ENCODE measurements at regions not wholly inside any gene's neighbourhood (a gene's known extent, or its start where the extent isn't known, plus 50 kb on each side); places are given as distances from the start of the nearest gene placed in this dataset.

DNA sequence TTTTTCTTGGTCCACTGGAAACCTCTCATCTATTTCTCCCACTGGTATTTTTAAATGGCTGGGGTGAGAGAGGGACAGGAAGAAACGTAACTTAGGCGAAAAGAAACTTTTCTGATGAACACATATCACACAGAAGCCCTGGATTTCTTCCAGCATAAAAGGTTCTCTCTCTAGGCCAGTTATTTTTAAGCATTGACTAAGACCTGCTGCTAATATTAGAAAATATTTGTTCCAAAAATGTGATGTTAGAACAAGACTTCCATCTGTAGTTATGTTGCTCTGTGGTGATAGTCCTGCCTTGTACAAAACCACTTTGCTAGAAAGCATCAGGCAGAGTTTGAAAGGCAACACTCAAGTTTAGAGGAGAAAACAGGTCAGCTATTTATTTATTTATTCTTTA, 537.7 kb downstream of the MCTP2 start:
- DNase-seq = no peak

DNA sequence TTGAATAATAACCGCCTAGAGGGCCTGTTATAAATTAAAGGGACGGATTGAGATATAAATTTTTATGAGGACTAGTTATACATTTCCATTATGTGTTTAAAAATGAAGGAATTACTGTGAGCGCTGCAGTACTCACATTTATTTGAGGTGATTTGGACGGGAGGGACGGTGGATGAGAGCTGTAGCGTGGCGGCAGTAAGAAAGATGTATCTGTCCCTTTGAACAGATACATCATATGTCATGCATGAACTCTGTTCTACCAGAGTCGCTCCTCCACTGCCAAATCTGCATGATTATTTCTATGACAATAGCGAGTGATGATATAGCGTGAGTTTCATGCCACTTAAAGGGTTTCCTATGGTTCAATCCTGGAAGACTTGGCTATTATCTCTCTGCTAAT, 538.8 kb downstream of the MCTP2 start:
- no peak for DNase-seq

DNA sequence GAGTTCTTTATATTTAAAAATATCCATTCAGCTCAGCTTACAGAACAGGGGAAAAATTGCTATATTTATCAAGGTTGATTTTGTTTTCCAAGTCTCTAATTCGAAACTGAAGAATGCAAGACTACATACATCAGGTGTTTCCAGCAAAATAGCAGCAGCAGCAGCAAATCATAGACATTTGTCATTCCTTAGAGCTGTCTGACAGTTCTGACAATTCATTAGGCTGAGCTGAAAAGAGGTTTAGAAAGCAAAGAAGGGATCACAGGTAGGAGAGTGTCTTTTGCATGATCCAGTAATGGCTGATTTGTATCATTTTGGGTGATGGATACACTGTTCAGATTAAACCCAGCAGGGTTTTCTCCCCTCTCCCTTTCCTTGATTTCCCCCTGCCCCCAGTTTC, 545.7 kb downstream of the MCTP2 start:
- DNase-seq = no peak

DNA sequence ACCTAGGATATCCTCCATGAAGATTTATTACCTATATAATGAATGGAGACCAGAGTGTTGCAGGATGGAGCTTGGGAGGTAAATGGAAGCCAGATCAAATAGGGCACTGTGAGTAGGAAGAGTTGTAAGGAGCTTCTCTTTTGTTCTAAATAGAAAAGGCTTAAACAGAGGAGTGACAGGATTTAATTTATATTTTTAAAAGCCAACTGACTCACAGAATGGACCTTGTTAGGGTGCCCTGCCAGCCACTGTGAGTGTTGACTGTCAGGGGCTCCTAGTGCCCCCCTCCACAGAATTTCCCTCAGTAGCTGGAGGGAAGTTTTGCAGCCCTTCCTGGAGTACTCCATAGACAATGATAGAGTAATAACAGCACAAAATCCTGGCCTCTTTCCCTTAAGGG, 547.5 kb downstream of the MCTP2 start:
- no peak for DNase-seq

DNA sequence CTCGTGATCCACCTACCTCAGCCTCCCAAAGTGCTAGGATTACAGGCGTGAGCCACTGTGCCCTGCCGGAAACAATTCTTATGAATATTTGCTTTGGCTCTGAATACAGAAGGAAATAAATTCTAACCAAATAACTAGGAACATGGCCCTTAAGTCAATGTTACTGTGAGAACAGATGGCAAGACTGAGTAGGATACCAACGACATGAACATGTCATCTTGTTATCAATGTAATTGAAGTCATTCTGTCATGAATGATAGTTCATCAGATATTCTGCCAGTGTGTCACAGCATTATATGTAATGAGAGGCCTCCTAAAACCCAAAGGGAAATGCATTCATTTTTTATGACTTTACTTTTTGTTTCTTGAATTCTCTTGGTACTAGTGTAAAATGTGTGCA, 548.8 kb downstream of the MCTP2 start:
- DNase-seq = no peak

DNA sequence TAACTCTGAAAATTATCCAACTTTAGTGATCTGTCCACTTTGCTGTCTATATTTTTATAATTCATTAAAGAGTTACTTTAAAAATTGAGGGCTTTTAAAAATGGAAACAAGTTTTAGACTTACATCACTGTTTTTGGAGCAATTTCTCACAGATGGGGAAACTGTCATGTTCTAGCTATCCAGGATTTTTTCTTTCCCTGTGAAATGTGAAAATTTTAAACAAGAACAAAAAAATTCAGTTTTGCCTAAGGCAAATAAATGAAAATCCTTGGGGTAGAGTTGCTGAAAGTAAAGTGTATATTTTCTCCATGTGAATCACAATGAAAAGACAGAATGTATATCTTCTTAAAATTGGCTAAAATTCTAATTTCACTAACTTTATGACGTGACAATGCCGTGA, 553.7 kb downstream of the MCTP2 start:
- no peak for DNase-seq

DNA sequence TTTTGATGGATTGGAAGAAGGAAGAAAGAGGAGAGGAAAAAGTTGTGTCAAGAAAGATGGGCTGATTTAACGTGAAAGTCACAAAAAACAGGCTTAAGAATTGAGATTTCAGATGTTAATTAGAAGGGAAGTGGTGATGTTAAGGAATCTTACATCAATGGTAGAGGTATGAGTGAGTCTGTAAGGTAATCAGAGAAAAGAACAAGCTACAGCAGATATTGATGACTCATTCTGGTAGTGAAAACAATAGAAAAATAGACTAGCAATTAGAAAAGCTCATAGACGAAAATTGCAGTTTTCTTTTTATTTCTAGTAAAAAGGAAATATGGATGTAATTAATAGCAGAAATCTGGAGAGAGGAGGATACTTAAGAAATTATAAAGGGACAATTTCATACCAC, 559.6 kb downstream of the MCTP2 start:
- DNase-seq = no peak

DNA sequence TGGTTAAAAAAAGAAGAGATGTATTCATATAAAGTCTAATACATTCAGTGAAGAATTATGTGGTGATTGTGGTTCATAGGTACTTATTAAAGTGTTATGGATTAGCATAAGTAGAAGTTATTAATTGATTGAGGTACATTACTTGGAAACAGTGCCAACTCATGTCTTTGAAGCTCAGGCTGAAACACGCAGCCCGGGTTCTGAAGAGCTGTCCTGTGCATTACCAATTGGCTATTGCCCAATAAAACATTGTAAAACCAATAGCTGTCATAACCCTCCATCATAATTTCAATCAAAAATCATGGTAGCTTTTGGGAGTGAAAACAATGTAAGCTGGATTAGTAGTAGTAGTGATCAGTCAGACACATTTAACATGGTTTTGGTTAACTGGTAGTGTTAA, 560.1 kb downstream of the MCTP2 start:
- DNase-seq = no peak

DNA sequence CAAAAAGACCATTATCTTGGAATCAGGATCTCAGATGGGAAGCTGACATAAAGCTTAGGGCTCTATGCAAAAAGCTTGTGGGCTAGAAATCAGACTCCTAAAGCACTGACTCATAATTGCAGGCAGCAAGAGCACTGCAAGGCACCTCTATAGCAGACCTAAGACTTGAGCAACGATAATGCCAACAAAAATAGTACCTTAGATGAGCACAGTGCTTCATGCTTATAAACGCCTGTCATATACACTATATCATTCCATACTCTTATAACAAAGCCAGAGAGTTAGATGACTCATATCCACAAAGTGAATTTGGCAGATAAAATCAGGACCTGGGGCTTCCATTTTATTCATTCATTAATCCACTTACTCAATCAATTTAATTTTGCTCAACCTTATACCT, 560.8 kb downstream of the MCTP2 start:
- peak; percentile 18 for DNase-seq

DNA sequence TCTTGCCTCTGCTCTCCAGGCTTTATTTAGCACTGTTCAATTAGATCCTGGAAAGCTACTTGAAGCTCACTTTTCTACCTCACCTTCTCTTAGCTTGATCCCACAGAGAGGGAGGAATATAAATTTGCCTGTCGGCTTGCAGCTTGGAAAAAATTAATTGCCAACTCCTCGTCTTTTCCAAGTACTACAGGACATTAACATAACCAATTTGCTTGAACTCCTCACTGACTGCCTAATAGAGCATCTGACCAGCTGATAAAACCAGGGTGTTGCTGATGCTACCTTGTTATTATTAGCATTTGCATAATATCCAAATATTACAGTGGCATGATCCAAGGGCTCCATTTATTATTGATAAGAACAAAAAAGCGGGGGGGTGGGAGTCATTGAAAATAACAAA, 561.8 kb downstream of the MCTP2 start:
- peak; percentile 99 for DNase-seq

DNA sequence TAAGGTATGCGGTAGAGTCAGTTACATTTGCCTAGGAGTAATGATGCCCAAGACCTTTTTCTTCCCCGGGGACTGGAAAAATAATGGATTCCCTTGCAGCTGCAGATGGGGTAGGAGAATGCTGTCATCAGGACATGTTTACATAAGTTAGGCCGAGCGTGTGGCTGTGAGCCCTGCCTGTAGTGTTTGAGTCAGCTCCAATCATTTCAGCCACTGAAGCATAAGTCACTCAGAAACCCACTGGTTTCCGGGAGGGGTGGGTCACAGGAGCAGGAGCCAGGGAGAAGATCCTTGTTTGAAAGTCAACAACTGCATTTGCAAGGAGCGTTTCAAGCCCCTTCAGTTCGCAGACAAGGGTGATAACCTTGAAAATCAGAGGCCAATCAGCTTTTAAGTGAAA, 562.3 kb downstream of the MCTP2 start:
- peak; percentile 99 for DNase-seq

DNA sequence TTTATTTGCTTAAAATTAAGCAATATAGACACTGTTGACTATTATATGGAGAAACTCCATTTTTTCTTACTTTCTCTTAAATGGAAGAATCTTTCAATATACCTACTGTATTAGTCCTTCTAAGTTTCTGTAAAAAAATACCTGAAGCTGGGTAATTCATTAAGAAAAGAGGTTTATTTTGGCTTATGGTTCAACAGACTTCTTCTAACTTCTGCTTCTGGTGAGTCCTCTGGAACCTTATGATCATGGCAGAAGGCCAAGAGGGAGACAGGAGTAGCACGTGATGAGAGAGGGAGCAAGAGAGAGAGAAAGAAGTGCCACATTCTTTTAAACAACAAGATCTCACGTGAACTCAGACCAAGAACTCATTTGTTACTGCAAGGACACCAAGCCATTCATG, 573.3 kb downstream of the MCTP2 start:
- no peak for DNase-seq

DNA sequence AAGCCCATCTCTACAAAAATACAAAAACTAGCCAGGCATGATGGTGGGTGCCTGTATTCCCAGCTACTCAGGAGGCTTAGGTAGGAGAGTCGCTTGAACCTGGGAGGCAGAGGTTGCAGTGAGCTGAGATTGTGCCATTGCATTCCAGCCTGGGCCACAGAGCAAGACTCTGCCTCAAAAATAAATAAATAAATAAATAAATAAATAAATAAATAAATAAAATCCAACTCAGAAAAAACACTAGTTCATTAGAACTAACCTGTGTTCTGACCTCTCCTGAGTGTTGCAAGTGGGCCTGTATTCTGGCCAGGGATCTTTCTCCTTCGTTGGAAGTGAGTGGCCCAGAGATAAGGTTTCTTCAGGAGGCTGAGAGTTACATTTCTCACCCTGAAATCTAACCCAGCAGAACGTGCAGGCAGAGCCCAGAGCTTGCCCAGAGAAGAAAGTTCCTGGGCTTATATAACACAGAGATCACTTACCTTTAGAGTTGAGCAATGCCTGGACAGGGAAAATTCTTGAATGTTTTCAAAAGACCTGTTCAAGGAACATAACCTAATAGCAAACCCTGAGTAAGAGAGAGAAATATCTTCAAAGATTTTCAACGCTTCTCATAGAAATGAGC, 583.9 kb downstream of the MCTP2 start:
- DNase-seq = no peak

DNA sequence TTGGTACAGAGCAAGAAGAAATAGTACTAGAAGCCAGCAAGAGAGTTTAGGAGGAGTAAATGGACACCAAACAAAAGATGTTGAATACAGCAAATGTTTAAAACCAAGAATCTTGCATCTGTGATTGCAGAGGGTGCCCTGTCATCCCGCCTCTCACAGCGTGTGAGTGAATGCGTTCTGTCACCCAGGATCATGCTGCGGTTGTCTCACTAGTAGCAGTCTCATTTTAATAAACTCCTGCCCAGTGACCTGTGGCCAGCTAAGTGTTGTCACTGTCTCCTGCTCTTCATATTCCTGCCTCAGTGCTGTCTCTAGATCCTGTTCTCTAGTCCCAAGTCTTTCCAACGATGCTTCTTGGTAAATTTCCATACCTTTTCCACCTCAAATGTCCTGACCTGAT, 584.6 kb downstream of the MCTP2 start:
- DNase-seq = no peak

DNA sequence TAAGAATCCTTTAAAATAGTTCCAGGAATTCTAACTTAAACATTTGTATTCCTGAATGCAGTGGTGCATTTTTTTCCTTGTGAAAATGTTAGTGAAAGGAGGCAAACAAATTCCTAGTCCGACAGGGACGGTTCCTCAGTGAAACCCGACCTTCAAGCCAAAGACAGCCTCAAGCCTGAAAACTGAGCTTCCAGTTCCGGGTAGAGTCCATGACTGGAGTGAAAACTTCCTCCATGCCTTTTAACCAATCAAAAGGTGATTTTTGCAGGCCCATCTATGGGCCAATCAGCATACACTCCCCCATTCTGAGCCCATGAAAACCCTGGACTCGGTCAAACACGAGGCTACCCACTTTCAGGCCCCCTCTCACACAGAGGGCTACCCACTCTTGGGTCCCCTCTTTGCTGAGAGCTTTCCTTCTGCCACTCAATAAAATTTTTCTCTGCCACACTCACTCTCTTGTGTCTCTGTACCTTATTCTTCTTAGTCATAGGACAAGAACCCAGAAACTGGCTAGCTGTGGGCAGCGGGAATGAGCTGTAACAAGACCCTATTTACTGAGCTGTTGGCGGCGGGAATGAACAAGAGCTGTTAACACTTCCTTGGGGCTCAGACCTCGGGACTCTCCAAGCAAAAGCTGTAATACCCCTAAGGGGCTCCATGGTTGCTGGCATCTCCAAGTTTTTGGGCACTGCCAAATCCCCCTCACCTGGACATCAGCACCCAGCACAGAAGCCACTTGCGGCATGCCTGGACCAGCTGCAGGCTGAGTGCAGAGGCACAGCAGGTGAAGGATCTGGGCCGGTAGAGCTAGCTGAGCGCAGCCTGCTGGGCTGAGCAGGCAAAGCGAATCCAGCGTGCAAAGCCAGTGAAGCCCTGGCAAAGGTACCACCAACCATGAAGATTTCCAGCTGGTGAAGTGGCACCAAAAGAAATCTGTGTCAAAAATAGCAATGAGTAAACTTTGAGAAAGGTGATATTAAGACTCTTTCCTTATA, 598.8 kb downstream of the MCTP2 start:
- no peak for DNase-seq

DNA sequence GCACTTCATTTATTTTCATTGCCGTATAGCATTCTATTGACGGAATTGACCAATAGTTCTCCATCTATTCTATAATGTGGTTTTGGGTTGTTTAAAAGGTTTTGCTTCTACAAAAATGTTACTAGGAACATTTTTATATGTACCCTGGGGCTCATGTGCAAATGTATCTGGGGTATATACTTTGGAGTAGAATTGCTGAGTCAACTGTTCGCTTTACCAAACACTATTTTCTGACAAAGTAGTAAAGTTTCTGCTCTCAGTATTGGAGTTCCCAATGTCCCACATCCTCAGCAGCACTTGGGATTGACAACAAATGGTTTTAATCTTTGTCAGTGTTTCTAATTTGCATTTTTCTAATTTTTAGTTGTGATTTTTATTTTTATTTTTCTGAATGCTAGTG, 602.6 kb downstream of the MCTP2 start:
- DNase-seq = no peak

DNA sequence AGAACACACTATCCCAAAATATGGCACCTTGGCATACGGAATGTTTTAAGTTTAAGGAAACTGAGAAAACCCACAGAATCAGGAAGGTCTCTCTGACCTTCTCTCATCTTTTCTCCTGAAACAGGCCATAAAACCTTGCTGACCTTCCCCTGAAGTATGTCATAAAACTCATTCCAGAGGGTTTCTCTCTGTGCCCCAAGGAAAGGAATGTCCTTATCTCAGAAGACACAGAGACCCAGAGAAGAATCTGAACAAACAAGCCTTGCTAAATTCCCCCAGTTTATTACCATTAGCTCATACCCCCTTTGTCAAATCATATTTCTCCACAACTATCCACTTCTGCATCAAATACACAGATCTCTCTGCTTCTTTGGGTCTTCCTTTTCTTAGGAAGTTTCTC, 603.1 kb downstream of the MCTP2 start:
- no peak for DNase-seq

DNA sequence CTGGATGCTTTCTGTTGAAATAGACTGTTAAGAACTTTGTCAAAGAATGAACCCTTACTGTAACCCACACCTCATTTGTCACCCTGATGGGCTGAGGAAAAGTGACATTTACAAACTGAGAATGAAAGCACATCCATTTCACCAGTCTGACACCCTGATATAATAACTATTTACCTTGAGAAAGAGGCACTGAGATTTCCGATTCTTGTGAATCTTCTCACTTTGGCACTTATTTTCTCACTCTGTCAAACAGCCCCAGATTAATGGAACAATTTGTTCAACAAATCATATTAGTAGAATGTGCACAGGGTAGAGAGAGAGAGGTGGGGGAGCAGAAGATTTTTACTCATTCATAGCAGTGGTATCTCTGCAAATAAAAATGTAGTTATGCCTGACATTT, 606.9 kb downstream of the MCTP2 start:
- DNase-seq = no peak

DNA sequence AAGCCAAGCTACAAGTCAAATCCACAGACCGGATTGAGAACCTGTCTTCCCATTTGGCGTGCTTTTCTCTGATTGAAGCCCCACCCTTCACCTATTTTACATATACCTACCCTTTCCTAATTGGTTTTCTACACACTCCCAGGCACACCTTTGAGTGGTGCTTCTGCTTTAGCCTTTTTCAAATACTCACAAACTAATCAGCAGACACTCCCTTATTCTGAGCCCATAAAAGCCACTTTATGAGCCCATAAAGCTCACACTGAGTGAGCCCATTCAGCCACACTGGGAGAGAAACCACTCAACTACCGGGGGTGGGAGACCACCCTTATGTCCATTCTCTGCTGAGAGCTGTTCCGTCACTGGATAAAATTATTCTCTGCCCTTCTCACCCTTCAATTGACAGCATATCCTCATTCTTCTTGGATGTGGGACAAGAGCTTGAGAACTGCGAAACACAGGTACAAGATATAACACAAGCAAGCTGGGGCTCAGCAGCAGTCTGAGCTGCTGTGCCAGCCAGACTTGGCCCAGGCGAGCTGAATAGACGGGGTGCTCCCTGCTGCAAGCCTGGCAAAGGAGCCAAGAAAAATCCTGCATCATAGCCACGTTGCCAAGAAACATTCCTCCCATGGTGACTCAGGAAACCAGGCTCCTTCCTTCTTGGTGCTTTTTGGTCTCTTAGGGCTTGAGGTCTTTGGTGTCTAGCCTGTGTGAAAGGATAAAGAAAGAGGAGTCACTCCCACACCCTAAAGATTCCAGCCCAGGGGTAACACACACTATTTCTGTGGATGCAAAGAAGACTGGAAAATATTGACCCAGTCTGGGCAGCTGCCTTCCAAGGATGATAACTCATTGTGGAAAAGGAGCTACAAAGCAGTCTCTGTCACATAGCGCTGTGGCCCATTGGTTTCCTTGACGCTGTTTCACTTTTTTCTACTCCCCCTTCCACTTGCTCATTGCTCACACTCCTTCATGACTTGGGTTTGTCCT, 609.7 kb downstream of the MCTP2 start:
- DNase-seq = no peak

DNA sequence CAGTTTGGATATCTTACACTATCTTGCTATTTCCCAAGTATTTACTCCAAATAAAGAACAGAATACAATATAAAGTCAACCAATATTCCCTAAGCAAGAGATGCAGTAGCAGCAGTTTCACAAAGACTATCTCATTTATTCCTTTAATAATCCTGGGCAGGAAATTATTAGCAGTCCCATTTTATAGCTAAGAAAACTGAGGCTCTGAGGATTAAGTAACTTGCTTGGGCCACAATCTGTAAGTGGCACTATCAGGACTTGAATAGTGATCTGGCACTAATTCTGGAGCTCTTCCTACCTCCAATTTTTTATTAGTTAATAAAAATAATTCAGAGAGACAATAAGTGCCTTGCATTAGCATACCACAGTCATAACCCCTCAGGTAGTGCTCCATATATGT, 611.7 kb downstream of the MCTP2 start:
- DNase-seq = no peak

DNA sequence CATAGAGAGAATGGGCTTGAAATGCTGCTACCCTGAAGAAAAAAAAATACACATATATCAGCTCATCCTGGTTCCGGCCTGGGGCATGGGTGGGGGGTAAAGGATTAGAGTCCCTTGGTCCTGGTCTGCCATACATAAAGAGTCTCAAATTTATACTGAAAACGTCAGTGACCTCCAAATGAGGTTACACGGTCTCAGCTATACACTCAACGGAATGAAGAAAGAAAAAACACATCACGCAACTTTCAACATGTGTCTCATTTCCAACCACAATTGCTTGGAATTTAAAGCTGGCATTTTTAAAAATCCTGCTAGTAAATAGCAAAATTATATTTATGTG, 612.8 kb downstream of the MCTP2 start:
- no peak for DNase-seq

DNA sequence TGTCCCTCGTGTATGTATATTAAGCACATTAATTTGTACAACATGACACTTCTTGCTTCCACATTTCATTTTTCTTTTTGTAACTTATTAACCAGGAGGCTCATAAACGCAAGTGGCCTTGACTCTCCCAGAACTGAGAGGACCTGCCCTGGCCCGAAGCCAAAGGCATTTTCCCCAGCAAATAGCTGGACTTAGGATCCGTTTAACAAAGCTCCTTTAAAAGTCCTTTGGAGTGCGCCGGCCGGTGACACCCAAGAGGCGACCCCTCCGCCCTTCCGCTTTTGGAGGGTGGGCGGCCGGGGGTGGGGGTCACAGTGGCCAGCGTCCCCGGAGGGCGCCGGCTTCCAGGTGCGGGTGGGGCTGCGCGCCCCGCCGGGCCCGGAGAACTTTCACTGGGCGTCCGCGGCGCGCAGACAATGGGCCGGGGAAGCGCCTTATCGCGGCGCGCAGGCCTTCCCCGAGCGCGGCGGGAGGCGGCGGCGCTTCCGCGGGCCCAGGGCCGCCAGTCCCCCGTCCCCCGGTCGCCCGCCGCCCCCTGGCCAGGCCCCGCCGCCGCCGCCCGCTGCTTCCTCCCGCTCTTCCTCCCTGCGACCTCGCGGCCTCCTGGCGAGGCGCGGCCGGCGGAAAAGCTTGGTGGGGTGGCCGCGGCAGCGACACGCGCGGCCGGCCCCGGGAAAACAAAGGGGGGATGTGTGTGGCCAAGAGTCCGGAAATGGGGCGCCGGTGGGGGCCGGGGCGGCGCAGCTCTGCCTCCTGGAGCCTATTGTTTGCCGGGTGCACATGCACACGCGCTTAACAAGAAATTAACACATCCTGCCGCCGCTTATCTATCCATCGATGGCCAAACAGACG, 613.4 kb downstream of the MCTP2 start:
- DNase-seq = peak; percentile 43

DNA sequence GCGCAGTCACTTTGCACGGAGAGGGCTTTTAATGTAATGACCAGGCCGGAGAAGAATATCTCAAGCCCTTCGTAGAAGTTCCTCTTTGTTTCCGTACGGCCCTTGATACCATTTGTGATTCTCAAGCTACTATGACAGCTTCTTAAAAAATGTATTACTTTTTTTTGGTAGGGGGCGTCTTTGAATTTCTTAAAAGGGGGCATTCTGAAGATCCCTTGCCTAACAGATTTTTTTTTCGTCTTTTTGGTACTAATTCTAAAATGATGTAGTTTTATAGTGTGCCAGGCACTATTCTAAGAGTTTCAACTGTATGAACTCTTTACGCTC, 614.0 kb downstream of the MCTP2 start:
- no peak for DNase-seq
